ENCODE measurements at regions not wholly inside any gene's neighbourhood (a gene's known extent, or its start where the extent isn't known, plus 50 kb on each side); places are given as distances from the start of the nearest gene placed in this dataset.

DNA sequence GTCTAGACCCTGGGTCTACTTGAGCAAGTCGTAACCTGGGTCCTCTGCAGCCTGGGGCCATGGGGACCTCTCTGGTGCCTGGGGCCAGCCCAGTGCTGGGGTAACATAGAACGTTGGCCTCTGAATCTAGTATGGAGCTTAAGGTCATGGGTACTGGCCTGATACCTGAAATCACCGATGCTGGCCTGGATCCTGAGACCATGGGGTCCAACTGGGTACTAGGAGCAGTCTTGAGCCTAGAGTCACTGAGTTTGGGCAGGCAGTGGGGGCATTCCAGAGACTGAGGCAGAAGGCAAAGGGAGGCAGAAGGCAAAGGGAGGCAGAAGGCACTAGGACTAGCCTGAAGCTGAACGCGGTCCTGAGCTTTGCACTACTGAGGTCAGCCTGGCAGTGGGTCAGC, 1121.1 kb upstream of the PRR20A start:
- TF ChIP-seq HDGF (IDR thresholded peaks at IDR 0.05; ENCODE audit: borderline replicate concordance): no peak
- no peak for TF ChIP-seq FOXM1 (IDR thresholded peaks at IDR 0.05; ENCODE audit: borderline replicate concordance)
- TF ChIP-seq ARNT (IDR thresholded peaks at IDR 0.05): no peak
- TF ChIP-seq BHLHE40 (IDR thresholded peaks at IDR 0.05; ENCODE audit: borderline replicate concordance): no peak
- no peak for TF ChIP-seq FOXA1 (IDR thresholded peaks at IDR 0.05)
- TF ChIP-seq TARDBP (IDR thresholded peaks at IDR 0.05): no peak
- TF ChIP-seq SP1 (IDR thresholded peaks at IDR 0.05): no peak
- TF ChIP-seq SUZ12 (IDR thresholded peaks at IDR 0.05): no peak
- no peak for TF ChIP-seq ELF4 (IDR thresholded peaks at IDR 0.05)
- no peak for TF ChIP-seq CTBP1 (IDR thresholded peaks at IDR 0.05; ENCODE audit: borderline replicate concordance)
- TF ChIP-seq, protein P1, sequence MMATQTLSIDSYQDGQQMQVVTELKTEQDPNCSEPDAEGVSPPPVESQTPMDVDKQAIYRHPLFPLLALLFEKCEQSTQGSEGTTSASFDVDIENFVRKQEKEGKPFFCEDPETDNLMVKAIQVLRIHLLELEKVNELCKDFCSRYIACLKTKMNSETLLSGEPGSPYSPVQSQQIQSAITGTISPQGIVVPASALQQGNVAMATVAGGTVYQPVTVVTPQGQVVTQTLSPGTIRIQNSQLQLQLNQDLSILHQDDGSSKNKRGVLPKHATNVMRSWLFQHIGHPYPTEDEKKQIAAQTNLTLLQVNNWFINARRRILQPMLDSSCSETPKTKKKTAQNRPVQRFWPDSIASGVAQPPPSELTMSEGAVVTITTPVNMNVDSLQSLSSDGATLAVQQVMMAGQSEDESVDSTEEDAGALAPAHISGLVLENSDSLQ (IDR thresholded peaks at IDR 0.05): no peak
- no peak for TF ChIP-seq FOXK2 (IDR thresholded peaks at IDR 0.05)
- TF ChIP-seq NFRKB (IDR thresholded peaks at IDR 0.05): no peak
- no peak for TF ChIP-seq LEF1 (IDR thresholded peaks at IDR 0.05; ENCODE audit: borderline replicate concordance)
